BLaER1 (cell line): ENCODE measurements at regions not wholly inside any gene's neighbourhood (a gene's known extent, or its start where the extent isn't known, plus 50 kb on each side); places are given as distances from the start of the nearest gene placed in this dataset.

Experiments
- H3K27ac ChIP-seq: shearing (Covaris generic); formaldehyde crosslinking; 2 replicates; pipeline ENCODE4 v1.8.1; 2022
- H3K27me3 ChIP-seq: shearing (Covaris generic); formaldehyde crosslinking; 2 replicates; pipeline ENCODE4 v1.8.1; 2022
- H3K36me3 ChIP-seq: shearing (Covaris generic); formaldehyde crosslinking; 2 replicates; pipeline ENCODE4 v1.8.1; 2022
- H3K4me1 ChIP-seq: shearing (Covaris generic); formaldehyde crosslinking; 2 replicates; pipeline ENCODE4 v1.8.1; 2022
- H3K4me2 ChIP-seq: shearing (Covaris generic); formaldehyde crosslinking; 2 replicates; pipeline ENCODE4 v1.8.1; 2022
- H3K4me3 ChIP-seq: shearing (Covaris generic); formaldehyde crosslinking; 2 replicates; pipeline ENCODE4 v1.8.1; 2022
- H3K9ac ChIP-seq: shearing (Covaris generic); formaldehyde crosslinking; 2 replicates; pipeline ENCODE4 v1.8.1; 2022
- H3K9me3 ChIP-seq: shearing (Covaris generic); formaldehyde crosslinking; 2 replicates; pipeline ENCODE4 v1.8.1; 2022
- H4K20me1 ChIP-seq: shearing (Covaris generic); formaldehyde crosslinking; 2 replicates; pipeline ENCODE4 v1.8.1; 2022
- Cebpa-rat ChIP-seq: shearing (Covaris generic); IDR thresholded peaks from 2 replicates; pipeline ENCODE4 v1.8.1; 2022

- no peak overlapping the region for H3K27ac ChIP-seq
- H3K4me2 ChIP-seq: no peak overlapping the region
- no peak for TF ChIP-seq Cebpa-rat
- H3K36me3 ChIP-seq: no peaks in the 10 kb centered on the region
- no peaks in the 10 kb centered on the region for H3K27me3 ChIP-seq
- peaks cover 26% of the 10 kb centered on the region for H3K9me3 ChIP-seq
- H3K9ac ChIP-seq: no peak overlapping the region
- no peaks in the 10 kb centered on the region for H4K20me1 ChIP-seq
- H3K4me1 ChIP-seq: no peaks in the 10 kb centered on the region
- no peak overlapping the region for H3K4me3 ChIP-seq
Measured at GRCh38 chr6:156617376-156617775, 159.8 kb upstream of the ARID1B start.

GRCh38 chr6:156616495-156616894 lies 160.7 kb upstream of the ARID1B start:
- no peaks in the 10 kb centered on the region for H3K36me3 ChIP-seq
- no peak overlapping the region for H3K4me3 ChIP-seq
- TF ChIP-seq Cebpa-rat: no peak
- peaks cover 32% of the 10 kb centered on the region for H3K9me3 ChIP-seq
- H3K4me2 ChIP-seq: no peak overlapping the region
- H3K4me1 ChIP-seq: no peaks in the 10 kb centered on the region
- no peak overlapping the region for H3K27ac ChIP-seq
- H4K20me1 ChIP-seq: no peaks in the 10 kb centered on the region
- H3K27me3 ChIP-seq: no peaks in the 10 kb centered on the region
- no peak overlapping the region for H3K9ac ChIP-seq

DNA sequence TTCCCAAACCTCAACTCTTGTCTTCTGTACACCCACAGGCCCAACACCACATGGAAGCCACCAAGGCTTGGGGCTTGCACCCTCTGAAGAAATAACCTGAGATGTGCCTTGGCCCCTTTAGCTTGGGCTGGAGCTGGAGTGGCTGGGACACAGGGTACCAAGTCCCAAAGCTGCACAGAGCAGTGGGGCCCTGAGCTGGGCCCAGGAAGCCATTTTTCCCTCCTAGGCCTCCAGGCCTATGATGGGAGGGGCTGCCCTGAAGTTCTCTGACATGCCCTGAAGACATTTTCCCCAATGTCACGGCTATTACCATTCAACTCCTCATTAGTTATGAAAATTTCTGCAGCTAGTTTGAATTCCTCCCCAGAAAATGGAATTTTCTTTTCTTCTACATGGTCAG lies 163.2 kb upstream of the ARID1B start:
- Histone ChIP-seq H4K20me1 (no peaks in the 10 kb centered on the region), H3K27ac (no peak overlapping the region), H3K27me3 (no peaks in the 10 kb centered on the region), H3K9me3 (peaks cover 37% of the 10 kb centered on the region), H3K4me2 (no peak overlapping the region), H3K4me1 (no peaks in the 10 kb centered on the region), H3K4me3 (no peak overlapping the region), H3K9ac (no peak overlapping the region), H3K36me3 (no peaks in the 10 kb centered on the region)
- TF ChIP-seq Cebpa-rat: no peak

GRCh38 chr6:156612361-156612760 lies 164.8 kb upstream of the ARID1B start:
- no peak overlapping the region for H3K27ac ChIP-seq
- H3K27me3 ChIP-seq: no peaks in the 10 kb centered on the region
- H3K4me1 ChIP-seq: no peaks in the 10 kb centered on the region
- no peaks in the 10 kb centered on the region for H4K20me1 ChIP-seq
- H3K9me3 ChIP-seq: peaks cover 37% of the 10 kb centered on the region
- no peak overlapping the region for H3K9ac ChIP-seq
- H3K36me3 ChIP-seq: no peaks in the 10 kb centered on the region
- no peak overlapping the region for H3K4me2 ChIP-seq
- no peak for TF ChIP-seq Cebpa-rat
- H3K4me3 ChIP-seq: no peak overlapping the region

DNA sequence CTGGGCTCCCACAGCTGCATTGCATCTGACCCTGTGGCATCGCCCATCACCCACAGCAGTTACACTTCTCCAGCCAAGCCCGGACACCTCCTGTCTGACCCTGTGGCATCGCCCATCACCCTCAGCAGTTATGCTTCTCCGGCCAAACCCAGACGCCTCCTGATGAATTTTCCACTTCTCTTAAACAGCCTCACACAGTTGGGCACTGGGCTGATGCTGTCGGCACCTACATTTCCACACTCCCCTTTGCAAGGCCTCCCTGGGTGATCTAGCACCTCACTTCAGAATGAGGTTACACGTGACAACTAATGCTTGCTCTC lies 175.2 kb upstream of the ARID1B start:
- H4K20me1 ChIP-seq: no peaks in the 10 kb centered on the region
- no peaks in the 10 kb centered on the region for H3K27me3 ChIP-seq
- peaks cover 6% of the 10 kb centered on the region; the same call in 1 of the 2 replicates for H3K4me1 ChIP-seq
- H3K27ac ChIP-seq: no peak overlapping the region
- H3K9me3 ChIP-seq: peaks cover 16% of the 10 kb centered on the region
- H3K36me3 ChIP-seq: no peaks in the 10 kb centered on the region
- H3K4me3 ChIP-seq: no peak overlapping the region
- TF ChIP-seq Cebpa-rat: no peak
- H3K4me2 ChIP-seq: no peak overlapping the region
- no peak overlapping the region for H3K9ac ChIP-seq

GRCh38 chr6:156601152-156602065 lies 175.8 kb upstream of the ARID1B start:
- no peak overlapping the region for H3K9ac ChIP-seq
- H3K9me3 ChIP-seq: peaks cover 16% of the 10 kb centered on the region
- H3K4me3 ChIP-seq: no peak overlapping the region
- no peaks in the 10 kb centered on the region for H3K36me3 ChIP-seq
- H3K27me3 ChIP-seq: no peaks in the 10 kb centered on the region
- no peak for TF ChIP-seq Cebpa-rat
- H3K4me1 ChIP-seq: peaks cover 6% of the 10 kb centered on the region; the same call in 1 of the 2 replicates
- H3K4me2 ChIP-seq: no peak overlapping the region
- no peaks in the 10 kb centered on the region for H4K20me1 ChIP-seq
- no peak overlapping the region for H3K27ac ChIP-seq

DNA sequence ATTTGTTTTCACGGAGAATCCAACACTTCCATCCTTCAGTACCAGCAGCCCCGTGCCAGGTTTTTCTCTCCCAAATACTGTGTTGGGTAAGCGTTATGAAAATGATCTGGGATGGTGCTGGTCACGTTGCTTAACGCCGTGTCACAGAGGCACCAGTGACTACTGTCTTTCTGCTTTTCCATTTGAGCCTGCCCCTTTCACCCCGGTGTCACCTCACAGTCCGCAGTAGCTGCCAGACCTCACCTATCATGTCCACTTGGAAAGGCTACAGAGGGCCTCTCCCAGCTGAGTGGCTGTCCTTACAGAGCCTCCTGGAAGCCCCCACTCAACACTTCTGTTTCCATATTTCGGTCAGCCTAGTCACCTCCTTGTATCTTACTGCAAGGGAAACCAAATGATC lies 176.5 kb upstream of the ARID1B start:
- Histone ChIP-seq H3K4me2 (no peak overlapping the region), H4K20me1 (no peaks in the 10 kb centered on the region), H3K9ac (no peak overlapping the region), H3K4me1 (peaks cover 6% of the 10 kb centered on the region; the same call in 1 of the 2 replicates), H3K36me3 (no peaks in the 10 kb centered on the region), H3K4me3 (no peak overlapping the region), H3K27me3 (no peaks in the 10 kb centered on the region), H3K9me3 (peaks cover 14% of the 10 kb centered on the region), H3K27ac (no peak overlapping the region)
- TF ChIP-seq Cebpa-rat: no peak

GRCh38 chr6:156599978-156600590 lies 177.1 kb upstream of the ARID1B start:
- H3K4me3 ChIP-seq: no peak overlapping the region
- H3K27me3 ChIP-seq: no peaks in the 10 kb centered on the region
- H3K4me1 ChIP-seq: peaks cover 6% of the 10 kb centered on the region; the same call in 1 of the 2 replicates
- H3K27ac ChIP-seq: no peak overlapping the region
- no peaks in the 10 kb centered on the region for H3K36me3 ChIP-seq
- H4K20me1 ChIP-seq: no peaks in the 10 kb centered on the region
- TF ChIP-seq Cebpa-rat: no peak
- peaks cover 8% of the 10 kb centered on the region for H3K9me3 ChIP-seq
- H3K9ac ChIP-seq: no peak overlapping the region
- no peak overlapping the region for H3K4me2 ChIP-seq

GRCh38 chr6:156599366-156599765 lies 177.8 kb upstream of the ARID1B start:
- H3K9ac ChIP-seq: no peak overlapping the region
- peaks cover under 1% of the 10 kb centered on the region; the same call in 1 of the 2 replicates for H3K9me3 ChIP-seq
- peak overlapping the region; percentile 44 for H3K4me2 ChIP-seq
- peaks cover 6% of the 10 kb centered on the region; the same call in 1 of the 2 replicates for H3K4me1 ChIP-seq
- no peak overlapping the region for H3K27ac ChIP-seq
- H4K20me1 ChIP-seq: no peaks in the 10 kb centered on the region
- no peak for TF ChIP-seq Cebpa-rat
- no peak overlapping the region for H3K4me3 ChIP-seq
- no peaks in the 10 kb centered on the region for H3K27me3 ChIP-seq
- H3K36me3 ChIP-seq: no peaks in the 10 kb centered on the region

DNA sequence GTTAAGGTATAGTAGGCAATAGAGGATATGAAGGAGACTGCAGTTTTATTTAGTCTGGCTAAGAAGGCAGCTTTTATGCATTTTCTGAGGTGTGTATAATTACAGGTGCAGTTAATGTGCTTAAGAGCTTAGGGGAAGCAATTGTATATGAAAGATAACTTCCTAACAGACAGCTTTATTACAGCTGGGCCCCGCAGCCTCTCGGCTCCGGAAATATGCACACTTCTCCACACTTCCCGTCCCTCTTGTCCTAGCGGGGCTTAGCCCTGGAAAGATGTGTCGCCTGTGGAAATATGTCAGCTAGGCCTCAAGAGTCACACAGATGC lies 178.4 kb upstream of the ARID1B start:
- no peaks in the 10 kb centered on the region for H4K20me1 ChIP-seq
- H3K4me3 ChIP-seq: no peak overlapping the region
- no peak for TF ChIP-seq Cebpa-rat
- H3K9ac ChIP-seq: no peak overlapping the region
- H3K4me1 ChIP-seq: peaks cover 6% of the 10 kb centered on the region; the same call in 1 of the 2 replicates
- H3K9me3 ChIP-seq: no peaks in the 10 kb centered on the region
- H3K27ac ChIP-seq: no peak overlapping the region
- no peaks in the 10 kb centered on the region for H3K27me3 ChIP-seq
- no peaks in the 10 kb centered on the region for H3K36me3 ChIP-seq
- peak overlapping the region; percentile 44 for H3K4me2 ChIP-seq
